ENCODE measurements at regions not wholly inside any gene's neighbourhood (a gene's known extent, or its start where the extent isn't known, plus 50 kb on each side); places are given as distances from the start of the nearest gene placed in this dataset.

DNA sequence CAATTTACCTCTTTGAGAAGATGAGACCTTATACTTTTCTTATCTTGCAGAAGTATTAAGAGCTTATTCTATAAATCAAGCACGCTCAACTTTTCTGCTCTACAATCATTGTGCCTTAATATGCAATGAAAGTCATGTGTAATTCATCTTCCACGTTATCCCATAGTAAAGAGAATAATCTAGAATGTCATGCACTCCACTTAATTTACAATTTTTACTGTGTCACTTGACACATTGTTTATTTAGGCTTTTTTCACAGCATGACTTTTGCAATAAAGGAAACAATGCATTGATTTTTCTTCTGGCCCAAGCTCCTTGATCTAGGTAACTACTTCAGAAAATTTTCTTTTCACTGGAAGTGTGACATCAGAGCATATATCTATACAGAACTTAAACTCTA, 290.9 kb downstream of the HHIPL2 start:
- DNase-seq (ENCODE audit: low spot score) (no peak), ATAC-seq (ENCODE audit: low FRiP score) (no peak)
- TF ChIP-seq, protein P1, sequence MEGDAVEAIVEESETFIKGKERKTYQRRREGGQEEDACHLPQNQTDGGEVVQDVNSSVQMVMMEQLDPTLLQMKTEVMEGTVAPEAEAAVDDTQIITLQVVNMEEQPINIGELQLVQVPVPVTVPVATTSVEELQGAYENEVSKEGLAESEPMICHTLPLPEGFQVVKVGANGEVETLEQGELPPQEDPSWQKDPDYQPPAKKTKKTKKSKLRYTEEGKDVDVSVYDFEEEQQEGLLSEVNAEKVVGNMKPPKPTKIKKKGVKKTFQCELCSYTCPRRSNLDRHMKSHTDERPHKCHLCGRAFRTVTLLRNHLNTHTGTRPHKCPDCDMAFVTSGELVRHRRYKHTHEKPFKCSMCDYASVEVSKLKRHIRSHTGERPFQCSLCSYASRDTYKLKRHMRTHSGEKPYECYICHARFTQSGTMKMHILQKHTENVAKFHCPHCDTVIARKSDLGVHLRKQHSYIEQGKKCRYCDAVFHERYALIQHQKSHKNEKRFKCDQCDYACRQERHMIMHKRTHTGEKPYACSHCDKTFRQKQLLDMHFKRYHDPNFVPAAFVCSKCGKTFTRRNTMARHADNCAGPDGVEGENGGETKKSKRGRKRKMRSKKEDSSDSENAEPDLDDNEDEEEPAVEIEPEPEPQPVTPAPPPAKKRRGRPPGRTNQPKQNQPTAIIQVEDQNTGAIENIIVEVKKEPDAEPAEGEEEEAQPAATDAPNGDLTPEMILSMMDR (IDR thresholded peaks at IDR 0.05) = no peak

- ATAC-seq (ENCODE audit: low FRiP score) = no peak
- TF ChIP-seq, protein P1 (IDR thresholded peaks at IDR 0.05) = no peak
- no peak for DNase-seq (ENCODE audit: low spot score)
These were observed 291.8 kb downstream of the HHIPL2 start for GRCh38 chr1:222256058-222256457.

DNA sequence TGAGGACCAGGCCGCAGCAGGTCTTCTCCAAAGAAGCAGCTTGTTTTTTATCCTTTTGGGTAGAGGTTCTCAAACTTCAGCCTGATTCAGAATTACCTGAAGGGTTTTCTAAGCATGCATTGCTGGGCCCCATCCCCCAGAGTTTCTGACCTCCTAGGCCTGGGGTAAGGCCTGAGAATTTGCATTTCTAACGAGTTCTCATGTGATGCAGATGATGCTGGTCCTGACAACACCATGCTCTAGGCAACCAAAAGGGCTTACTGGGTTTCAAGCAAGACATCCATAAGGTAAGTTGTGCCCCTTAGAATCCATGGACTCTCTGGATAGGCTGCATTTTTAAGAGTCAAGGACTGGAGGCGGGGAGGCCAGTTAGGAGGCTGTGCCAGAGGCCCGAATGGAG, 295.1 kb downstream of the HHIPL2 start:
- DNase-seq (ENCODE audit: low spot score) (no peak), ATAC-seq (ENCODE audit: low FRiP score) (no peak)
- TF ChIP-seq, protein P1 (IDR thresholded peaks at IDR 0.05) = no peak

- DNase-seq (ENCODE audit: low spot score) (no peak), ATAC-seq (ENCODE audit: low FRiP score) (no peak)
- TF ChIP-seq, protein P1 (IDR thresholded peaks at IDR 0.05) = no peak
These were observed 296.1 kb downstream of the HHIPL2 start for GRCh38 chr1:222251847-222252246.

DNA sequence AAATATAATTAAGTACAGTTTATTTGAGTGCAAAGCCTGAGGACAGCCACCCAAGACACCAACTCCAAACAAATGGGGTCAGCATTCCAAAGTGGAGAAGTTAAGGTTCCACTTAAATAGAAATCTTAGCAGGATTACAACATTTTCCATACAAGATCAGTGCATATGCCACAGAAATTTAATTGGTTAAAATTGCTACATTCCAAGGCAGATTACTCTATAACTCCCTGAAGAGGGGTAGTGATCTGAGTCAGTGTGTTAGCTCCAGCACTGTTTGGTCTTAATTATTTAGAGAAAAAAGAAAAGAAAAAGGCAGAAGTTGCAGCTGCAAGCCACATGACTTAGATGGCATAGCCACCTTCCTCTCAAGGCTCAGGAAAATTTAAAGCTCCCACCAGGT, 297.5 kb downstream of the HHIPL2 start:
- ATAC-seq (ENCODE audit: low FRiP score) = no peak
- TF ChIP-seq, protein P1 (IDR thresholded peaks at IDR 0.05) = no peak
- no peak for DNase-seq (ENCODE audit: low spot score)

DNA sequence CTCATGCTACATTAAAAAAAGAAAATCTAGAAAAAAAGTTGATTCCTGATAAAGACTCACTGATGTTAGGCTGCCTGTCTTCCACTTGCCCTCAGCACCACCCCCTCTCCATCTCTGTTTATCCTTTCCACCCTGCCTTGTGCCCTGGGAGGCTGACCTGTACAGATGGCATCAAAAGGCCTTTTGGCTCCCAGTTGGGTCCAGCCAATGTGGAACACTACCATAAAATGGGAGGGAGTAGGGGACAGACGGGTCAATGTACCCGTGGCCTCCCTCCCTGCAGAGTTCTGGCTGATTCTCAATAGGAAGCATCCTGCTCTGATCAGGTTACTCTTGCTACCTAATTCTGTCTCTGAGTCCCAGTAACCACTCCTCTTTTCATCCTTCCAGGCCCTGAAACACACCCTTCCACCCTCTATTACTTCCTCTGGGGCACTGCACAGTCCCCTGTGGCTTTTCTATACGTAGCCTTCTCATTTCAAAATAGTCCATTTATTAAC, 300.0 kb downstream of the HHIPL2 start:
- ATAC-seq (ENCODE audit: low FRiP score) (no peak), DNase-seq (ENCODE audit: low spot score) (no peak)
- TF ChIP-seq, protein P1 (IDR thresholded peaks at IDR 0.05) = no peak

GRCh38 chr1:222247081-222247480, 300.8 kb downstream of the HHIPL2 start:
- TF ChIP-seq, protein P1 (IDR thresholded peaks at IDR 0.05) = no peak
- DNase-seq (ENCODE audit: low spot score) = no peak
- ATAC-seq (ENCODE audit: low FRiP score) = no peak

Data from omental fat pad (tissue), 3 donors.